BE2C (cell line): ENCODE measurements at regions not wholly inside any gene's neighbourhood (a gene's known extent, or its start where the extent isn't known, plus 50 kb on each side); places are given as distances from the start of the nearest gene placed in this dataset.

ENCODE experiments used
- DNase-seq: peaks from one replicate; pipeline ENCODE4 v3.0.0-alpha.2; 2020
- H3K27me3 ChIP-seq: fragments of 250-450 bp; sonication (Bioruptor Pico); 2 replicates; pipeline ENCODE4 v1.5.1; 2020; ENCODE audit warnings: mild to moderate bottlenecking
- H3K36me3 ChIP-seq: fragments of 250-450 bp; sonication (Bioruptor Pico); 2 replicates; pipeline ENCODE4 v1.5.1; 2020; ENCODE audit warnings: mild to moderate bottlenecking
- H3K4me1 ChIP-seq: fragments of 250-450 bp; sonication (Bioruptor Pico); 2 replicates; pipeline ENCODE4 v1.5.1; 2020
- H3K4me3 ChIP-seq: 2 replicates; pipeline ENCODE4 v1.5.1; 2011; ENCODE audit warnings: low read depth, low read length
- H3K9me3 ChIP-seq: fragments of 250-450 bp; sonication (Bioruptor Pico); 2 replicates; pipeline ENCODE4 v1.5.1; 2020
- TF ChIP-seq, protein P1 (sequence below): IDR thresholded peaks from 2 replicates; pipeline ENCODE4 v1.5.1; 2012; ENCODE audit warnings: mild to moderate bottlenecking, low read depth, low read length

DNA sequence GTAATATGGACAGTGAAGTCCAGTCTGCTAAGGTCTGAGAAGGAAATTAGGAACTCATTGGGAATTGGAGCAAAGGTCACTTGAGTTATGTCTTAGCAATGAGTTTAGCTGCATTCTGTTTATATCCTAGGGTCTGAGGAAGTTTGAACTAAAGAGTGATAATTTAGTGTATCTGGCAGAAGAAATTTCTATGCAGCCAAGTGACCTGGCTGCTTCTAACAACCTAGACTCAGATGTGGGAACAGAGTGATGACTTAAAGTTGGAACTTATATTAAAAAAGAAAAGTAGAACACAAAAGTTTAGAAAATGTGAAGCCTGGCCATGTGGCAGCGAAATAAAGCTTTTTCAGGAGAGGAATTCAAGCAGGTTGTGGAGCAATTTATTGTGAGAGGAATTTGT is 106.2 kb downstream of the PRDM9 start:
- TF ChIP-seq, protein P1, sequence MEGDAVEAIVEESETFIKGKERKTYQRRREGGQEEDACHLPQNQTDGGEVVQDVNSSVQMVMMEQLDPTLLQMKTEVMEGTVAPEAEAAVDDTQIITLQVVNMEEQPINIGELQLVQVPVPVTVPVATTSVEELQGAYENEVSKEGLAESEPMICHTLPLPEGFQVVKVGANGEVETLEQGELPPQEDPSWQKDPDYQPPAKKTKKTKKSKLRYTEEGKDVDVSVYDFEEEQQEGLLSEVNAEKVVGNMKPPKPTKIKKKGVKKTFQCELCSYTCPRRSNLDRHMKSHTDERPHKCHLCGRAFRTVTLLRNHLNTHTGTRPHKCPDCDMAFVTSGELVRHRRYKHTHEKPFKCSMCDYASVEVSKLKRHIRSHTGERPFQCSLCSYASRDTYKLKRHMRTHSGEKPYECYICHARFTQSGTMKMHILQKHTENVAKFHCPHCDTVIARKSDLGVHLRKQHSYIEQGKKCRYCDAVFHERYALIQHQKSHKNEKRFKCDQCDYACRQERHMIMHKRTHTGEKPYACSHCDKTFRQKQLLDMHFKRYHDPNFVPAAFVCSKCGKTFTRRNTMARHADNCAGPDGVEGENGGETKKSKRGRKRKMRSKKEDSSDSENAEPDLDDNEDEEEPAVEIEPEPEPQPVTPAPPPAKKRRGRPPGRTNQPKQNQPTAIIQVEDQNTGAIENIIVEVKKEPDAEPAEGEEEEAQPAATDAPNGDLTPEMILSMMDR, result no peak
- no peak for DNase-seq
- Histone ChIP-seq H3K36me3 (no peaks in the 10 kb centered on the region), H3K4me1 (no peaks in the 10 kb centered on the region), H3K27me3 (no peaks in the 10 kb centered on the region), H3K4me3 (no peak overlapping the region), H3K9me3 (no peaks in the 10 kb centered on the region)

DNA sequence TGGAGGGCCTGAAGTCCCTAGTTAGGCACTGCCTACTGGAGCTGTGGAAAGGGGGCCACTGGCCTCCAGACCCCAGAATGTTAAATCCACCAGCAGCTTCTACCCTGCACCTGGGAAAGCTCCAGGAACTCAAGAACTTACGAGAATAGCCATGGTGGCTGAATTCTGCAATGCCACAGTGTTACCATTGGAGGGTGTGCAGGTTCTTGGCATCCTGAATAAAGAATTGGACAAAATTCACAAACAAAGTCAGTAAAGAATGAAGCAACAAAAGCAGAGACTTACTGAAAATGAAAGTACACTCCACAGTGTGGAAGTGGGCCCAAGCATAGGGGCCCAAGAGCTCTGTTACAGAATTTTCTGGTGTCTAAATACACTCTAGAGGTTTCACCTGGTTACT is 107.0 kb downstream of the PRDM9 start:
- Histone ChIP-seq H3K9me3 (no peaks in the 10 kb centered on the region), H3K27me3 (no peaks in the 10 kb centered on the region), H3K4me3 (no peak overlapping the region), H3K4me1 (no peaks in the 10 kb centered on the region), H3K36me3 (no peaks in the 10 kb centered on the region)
- DNase-seq, result no peak
- TF ChIP-seq, protein P1, result no peak

DNA sequence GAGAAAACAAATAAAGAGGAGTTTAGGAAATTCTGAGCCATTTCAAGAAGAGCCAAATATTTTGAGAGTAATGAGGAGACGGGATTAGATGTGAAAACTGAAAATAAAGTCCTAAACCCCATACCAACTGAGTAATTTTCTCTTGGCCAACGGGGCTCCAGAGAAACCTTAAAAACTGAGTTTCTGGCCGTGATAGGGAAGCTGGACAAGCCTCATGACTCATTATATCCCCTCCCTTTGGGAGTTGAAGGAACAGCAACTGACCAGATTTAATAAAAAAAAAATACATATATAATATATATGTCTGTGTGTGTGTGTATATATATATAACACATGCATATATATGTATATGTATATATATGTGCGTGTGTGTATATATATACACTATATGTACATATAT is 119.6 kb downstream of the PRDM9 start:
- H3K9me3 ChIP-seq, result no peaks in the 10 kb centered on the region
- no peaks in the 10 kb centered on the region for H3K27me3 ChIP-seq
- H3K4me1 ChIP-seq, result no peaks in the 10 kb centered on the region
- H3K36me3 ChIP-seq, result no peaks in the 10 kb centered on the region
- no peak for DNase-seq
- no peak overlapping the region for H3K4me3 ChIP-seq
- TF ChIP-seq, protein P1, result no peak

DNA sequence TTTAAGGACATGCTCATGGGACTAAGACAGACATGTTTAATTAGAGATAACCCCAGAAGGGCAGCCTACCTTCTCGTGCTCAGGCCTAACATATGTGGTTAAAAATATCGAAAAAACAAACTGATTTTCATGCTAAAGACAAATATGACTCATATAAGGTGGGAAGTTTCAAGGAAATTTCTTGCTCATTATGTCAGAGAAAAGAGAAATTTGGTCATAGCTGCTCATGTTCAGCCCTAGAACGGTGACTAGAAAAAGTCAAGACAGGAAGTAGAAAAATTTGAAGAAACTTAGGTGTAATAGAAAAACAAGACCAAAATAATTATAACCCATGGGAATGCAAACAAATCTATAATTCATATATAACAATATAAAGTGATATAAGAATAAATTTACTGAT is 120.6 kb downstream of the PRDM9 start:
- Histone ChIP-seq H3K4me1 (no peaks in the 10 kb centered on the region), H3K9me3 (no peaks in the 10 kb centered on the region), H3K27me3 (no peaks in the 10 kb centered on the region), H3K4me3 (no peak overlapping the region), H3K36me3 (no peaks in the 10 kb centered on the region)
- TF ChIP-seq, protein P1, result no peak
- no peak for DNase-seq

DNA sequence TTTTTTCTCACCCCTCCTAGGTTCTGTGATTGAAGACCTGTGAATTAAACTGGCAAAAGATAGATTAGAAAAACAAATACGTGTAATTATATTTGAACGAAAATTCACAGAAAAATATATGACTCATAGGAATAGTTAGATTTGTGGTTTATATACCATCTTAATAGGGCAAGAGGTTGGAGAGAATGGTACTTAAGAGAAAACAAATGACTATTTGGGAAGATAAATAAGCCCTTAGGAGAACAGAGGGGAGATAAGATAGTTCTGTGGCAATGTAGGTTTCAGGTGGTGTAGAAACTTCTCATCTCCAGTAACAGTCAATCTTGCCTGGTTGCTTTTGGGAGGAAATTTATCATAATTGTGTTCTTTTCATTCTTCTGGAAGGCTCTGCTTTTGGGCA is 122.0 kb downstream of the PRDM9 start:
- Histone ChIP-seq H3K4me1 (no peaks in the 10 kb centered on the region), H3K4me3 (no peak overlapping the region), H3K36me3 (no peaks in the 10 kb centered on the region), H3K27me3 (no peaks in the 10 kb centered on the region), H3K9me3 (no peaks in the 10 kb centered on the region)
- DNase-seq, result no peak
- TF ChIP-seq, protein P1, result no peak

DNA sequence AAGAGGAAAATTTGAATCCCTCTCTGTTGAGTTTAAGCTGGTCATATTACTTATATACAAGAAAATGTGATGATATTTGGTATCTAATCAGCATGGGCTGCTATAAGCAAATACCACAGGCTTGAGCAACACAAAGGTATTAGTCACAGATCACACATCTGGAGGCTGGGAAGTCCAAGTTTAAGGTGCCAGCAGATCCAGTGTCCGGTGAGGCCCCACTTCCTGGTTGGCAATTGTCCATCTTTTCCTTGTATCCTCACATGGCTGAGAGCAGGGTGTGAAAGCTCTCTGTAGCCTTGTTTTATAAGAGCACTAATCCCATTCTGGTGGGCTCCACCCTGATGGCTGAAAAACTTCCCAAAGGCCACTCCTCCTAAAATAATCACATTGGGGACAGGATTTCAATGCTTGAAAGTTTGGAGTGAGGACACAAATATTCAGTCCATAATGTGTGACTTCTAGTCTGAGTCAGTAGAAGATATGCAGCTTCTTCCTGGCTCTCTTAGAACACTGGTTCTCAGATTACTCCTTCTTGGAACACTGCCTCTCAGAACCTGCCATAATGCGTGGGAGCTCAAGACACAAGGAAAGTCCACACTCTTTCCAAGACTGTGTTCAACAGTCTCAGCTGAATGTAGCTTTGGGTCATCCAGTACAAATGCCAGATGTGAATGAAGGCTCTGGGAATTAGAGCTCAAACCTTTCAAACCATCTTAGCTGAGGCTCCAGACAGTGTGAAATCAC is 124.1 kb downstream of the PRDM9 start:
- DNase-seq, result no peak
- no peaks in the 10 kb centered on the region for H3K36me3 ChIP-seq
- TF ChIP-seq, protein P1, result no peak
- H3K27me3 ChIP-seq, result no peaks in the 10 kb centered on the region
- H3K4me3 ChIP-seq, result no peak overlapping the region
- no peaks in the 10 kb centered on the region for H3K9me3 ChIP-seq
- no peaks in the 10 kb centered on the region for H3K4me1 ChIP-seq
